ENCODE measurements at regions not wholly inside any gene's neighbourhood (a gene's known extent, or its start where the extent isn't known, plus 50 kb on each side); places are given as distances from the start of the nearest gene placed in this dataset.
"Not testable (repeated sequence)": the region's sequence is repeated elsewhere in the genome, so short reads cannot be mapped to it uniquely, and the experiment has no call there.

DNA sequence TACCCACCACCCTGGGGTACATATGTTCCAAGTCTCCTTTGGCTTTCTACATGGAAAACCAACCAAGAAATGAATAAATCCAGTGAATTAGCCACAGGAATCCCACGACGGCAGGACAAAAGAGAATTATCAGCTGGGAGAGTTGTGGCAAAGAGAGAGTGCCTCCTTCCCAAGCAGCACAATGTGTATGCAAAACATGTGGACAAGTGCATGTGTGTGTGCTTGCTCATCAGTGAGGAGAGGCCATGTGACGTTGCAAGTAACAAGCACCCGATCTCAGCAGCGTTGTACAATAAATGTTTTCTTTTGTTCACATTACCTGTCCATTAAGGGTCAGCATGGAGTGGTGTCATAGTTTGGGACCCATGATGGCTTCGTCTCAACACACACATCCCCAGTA is 50.0 kb upstream of the EMX2 start:
- DNase-seq (ENCODE audit: low read depth), result no peak

DNA sequence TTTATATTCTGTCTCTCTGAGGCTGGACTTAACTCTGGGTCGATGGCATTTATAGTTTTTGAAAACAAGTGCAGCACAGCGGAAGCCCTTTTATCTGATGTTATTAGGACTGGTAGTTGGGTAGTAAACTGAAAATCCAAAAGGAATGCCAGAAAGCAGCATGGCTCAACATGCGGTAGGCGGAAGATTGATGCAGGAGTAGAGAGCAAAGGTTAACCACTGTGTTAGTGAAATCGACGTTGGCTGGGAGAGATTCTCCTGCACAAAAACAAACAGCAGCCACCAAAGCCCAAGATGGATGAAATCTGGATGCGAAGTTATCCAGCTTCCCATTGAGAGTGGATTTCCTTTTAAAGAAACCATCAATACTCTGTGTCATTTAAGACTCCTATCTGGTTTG is 54.5 kb upstream of the EMX2 start:
- no peak for DNase-seq (ENCODE audit: low read depth)

DNA sequence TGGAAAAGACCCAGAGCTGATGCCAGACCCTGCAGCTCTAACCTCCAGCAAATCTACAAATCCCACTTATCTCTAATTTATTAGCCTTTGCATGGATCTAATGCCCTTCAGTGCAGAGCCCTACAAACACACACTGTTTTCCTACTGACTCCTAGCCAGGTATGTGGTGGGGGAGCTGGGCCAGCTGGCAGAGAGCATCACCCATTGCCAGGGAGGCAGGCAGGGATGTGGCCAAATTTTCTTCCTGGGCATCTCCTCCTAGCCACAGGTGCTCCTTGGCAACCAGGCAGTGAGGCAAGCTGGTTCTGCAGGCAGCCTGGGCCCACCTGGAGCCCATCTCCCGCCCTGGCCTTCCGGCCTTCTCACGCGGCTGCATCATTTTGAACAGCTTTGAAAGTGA is 55.9 kb upstream of the EMX2 start:
- DNase-seq (ENCODE audit: low read depth), result no peak

DNA sequence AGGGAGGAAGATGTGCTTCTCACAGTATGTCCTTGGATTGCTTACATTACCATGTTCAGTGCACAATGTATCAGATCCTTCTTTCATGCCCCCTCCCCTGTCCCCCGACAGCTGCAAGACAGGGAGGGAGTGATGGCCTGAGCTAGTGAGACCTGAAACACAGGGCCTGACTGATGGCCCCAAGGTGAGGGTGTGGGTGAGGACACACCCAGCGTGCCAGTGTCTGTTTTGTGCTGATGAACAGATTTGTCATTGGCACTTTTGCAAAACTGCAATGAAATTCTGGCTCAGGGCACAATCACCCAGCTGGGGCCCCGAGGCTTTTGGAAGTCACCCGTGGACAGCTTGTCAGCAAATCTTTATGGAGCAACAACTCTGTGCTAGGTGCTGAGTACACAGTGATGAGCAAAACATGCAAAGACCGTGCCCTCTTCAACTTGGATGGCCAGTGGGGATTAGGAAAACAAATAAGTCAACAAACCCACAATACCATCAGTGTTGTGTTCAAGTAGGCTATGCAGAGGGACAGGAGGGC is 59.4 kb upstream of the EMX2 start:
- DNase-seq (ENCODE audit: low read depth), result no peak

DNA sequence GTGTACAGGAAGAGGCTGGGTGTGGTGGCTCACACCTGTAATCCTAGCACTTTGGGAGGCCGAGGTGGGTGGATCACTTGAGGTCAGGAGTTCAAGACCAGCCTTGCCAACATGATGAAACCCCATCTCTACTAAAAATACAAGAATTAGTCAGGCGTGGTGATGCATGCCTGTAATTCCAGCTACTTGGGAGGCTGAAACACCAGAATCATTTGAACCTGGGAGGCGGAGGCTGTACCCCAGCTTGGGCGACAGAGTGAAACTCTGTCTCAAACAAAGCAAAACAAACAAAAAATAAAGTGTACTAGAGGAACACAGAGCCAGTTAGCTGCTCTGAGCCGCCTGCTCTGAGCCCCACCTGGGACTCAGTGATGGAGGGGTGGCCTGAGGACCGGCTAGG is 61.5 kb upstream of the EMX2 start:
- DNase-seq (ENCODE audit: low read depth), result not testable (repeated sequence)

DNA sequence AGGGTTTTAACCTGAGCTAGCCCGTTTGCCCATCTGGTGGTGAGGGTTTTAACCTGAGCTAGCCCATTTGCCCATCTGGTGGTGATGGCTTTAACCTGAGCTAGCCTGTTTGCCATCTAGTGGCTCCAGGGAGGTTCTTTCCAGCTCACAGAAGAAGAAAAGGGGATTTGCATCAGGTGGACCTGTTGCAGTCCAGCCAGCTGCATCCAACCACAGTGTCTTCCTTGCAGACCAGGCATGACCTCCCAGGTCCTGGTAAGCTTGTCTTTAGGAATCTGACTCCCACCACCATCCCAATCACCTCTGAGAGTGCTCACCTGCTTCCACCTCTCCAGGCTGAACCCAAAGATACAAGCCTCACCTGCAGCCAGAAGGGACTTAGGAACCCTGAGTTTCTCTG is 62.4 kb upstream of the EMX2 start:
- no peak for DNase-seq (ENCODE audit: low read depth)

DNA sequence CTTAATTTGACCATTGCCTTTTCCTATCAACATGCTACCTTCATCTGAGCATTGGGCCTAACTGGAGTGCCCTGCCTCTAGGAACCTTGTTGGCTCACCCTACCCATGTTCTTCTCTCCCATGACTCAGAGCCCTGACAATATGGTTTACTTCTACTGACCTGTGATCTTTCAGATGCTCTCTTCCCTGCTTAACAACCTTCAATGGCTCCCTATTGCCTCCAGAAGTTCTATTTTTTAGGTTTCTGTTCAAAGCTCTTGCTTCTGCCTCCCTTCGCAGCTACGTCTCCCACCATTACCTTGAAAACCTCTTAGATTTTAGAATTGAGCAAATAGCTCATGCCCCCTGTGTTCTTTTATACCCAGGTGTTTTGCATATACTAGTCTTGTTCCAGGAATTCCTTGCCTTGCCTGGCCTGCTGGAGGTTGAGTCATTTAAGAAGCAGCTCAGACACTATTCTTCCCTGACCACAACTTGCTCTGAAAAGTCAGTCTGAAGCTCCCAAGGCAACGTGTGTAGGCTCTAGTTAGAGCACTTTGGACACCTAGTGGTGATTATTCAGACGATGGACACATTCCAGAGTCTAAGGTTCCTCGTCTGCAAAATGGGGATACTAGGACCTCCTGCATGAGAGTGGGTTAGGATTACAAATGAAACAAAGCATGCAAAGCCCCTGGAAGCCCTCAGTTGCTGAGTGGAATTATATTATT is 64.4 kb upstream of the EMX2 start:
- DNase-seq (ENCODE audit: low read depth), result peak; percentile 86

DNA sequence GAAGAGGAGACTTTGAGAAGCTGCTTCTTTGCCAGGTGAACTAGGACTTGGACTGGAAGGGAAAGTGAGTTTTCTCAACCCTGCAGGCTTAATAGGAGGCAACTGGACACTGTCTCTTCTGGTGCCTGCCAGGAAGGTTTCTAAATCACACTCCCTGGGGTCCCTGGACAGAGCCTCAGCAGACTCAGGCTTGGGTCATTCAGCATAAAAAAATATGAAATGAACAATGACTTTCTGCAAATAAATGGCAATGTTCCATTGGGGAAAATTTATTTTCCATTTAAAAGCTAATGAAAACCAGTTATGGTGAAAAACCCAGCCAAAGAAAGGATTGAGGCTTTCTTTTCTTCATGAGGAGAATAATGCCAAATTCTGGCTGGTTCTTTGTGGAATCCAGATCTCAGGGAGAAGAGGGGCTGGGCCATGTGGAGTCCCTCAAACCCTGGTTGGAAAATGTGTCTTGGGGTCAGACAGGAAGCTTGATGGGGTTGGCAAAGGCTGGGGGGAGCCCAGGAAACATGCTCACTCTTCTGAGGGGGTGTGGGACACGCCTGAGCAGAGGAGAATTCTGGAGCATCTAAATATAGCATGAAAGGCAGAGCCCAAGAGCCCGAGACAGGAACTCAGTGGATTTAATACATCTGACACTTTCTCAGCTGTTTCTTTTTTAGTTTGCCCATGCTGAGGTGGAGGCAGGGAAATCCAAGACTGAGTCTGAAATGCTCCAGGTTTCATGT is 65.2 kb upstream of the EMX2 start:
- DNase-seq (ENCODE audit: low read depth), result no peak

DNA sequence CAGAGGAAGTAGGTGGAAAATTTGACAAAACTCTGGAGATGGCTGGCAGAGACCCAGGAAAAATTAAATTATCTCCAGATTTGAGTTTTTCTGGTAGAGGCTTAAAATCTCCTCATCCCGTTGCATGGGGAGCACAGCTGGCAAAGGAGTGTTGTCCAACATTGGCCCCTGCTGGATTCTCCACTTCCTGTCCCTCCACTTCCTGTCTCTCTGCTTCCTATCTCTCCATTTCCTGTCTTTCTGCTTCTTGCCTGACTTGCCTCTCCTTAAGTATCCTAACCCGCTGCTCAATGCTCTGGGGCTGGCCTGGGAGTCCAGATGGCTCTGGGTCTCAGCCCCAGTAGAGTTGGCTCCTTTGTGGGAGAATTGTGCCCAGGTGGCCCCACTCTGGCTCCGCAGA is 65.8 kb upstream of the EMX2 start:
- DNase-seq (ENCODE audit: low read depth), result no peak

DNA sequence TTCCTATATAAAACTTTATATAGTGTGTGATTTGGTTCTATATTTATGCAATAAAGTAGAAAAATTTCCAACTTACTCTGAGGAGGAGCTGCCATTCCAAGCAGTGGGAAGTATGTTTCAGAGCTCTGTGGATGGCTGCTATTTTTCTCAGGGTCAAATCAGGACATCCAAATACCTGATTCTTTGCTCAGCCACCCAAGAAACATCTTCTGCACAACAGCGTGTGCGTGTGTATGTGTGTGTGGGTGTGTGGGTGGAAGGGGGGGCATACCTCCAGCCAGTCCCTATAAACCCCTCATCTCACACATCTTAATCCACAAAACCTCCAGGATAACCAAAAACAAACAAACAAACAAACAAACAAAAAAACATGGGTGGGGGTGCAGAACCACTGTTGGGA is 66.3 kb upstream of the EMX2 start:
- no peak for DNase-seq (ENCODE audit: low read depth)

DNA sequence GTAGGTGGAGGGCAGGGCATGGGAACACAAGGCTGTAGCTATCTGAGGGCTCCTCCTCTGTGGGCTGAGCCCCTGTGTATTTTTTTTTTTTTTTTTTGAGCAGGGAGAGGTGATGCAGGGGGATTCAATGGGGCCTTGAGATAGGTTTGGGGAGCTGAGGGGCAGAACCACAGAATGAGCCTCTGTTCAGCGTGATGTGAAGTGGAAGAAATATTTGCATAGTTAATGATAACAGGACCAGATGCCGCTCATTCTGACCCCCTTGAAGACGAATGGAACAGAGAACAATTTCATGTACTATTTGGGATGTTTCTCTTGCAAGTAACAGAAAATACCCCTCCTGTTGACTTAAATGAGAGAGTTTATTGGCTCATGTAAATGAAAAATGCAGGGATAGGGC is 69.7 kb upstream of the EMX2 start:
- DNase-seq (ENCODE audit: low read depth), result no peak

DNA sequence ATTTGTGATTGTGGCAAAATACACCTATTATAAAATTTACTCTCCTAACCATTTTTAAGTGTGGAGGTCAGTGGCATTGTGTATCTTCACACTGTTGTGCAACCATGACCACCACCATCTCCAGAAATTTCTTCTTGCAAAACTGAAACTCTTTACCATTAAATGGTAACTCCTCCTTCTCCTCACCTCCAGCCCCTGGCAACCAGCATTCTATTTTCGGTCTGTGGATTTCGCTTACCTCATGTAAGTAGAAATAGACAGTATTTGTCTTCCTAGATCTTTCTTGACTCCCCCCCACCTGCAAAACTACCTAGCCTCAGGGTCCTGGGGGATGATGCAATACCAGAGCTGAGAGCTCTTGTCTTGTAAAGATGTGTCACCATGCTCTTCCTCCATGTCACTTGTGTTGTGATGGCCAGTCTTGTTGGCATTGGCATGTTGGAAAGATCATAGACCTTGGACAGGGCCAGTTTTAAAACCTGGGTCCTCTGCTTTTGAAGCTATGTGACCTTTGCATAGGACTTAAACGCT is 71.1 kb upstream of the EMX2 start:
- no peak for DNase-seq (ENCODE audit: low read depth)

DNA sequence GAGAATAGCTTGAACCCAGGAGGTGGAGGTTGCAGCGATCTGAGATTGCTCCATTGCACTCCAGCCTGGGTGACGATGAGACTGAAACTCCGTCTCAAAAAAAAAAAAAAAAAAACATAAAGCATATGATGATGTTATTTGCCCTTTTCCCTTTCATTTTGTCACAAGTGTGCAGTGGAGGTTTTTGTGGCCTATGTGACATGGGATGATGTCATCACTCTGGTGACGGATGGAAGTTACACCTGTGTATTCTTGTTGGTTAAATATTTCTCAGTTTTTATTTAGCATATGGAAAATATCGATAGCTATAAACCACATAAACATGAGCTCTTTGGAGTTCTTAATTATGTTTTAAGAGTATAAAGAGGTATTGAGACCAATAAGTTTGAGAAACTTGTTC is 71.8 kb upstream of the EMX2 start:
- no peak for DNase-seq (ENCODE audit: low read depth)

DNA sequence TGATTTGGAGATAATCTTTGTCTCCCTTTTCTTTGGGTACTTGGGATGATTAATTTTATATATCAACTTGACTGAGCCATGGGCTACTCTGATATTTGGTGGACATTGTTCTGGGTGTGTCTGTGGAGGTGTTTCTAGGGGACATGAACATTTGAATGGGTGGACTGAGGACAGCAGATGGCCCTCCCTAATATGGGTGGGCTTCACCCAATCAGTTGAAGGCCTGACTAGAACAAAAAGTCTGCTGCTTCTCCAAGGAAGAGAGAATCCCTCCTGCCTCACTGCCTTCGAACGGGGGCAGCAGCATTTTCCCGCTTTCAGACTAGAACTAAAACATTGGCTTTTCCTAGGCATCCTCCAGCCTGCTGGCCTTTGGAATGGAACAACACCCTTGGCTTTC is 73.9 kb upstream of the EMX2 start:
- DNase-seq (ENCODE audit: low read depth), result no peak

DNA sequence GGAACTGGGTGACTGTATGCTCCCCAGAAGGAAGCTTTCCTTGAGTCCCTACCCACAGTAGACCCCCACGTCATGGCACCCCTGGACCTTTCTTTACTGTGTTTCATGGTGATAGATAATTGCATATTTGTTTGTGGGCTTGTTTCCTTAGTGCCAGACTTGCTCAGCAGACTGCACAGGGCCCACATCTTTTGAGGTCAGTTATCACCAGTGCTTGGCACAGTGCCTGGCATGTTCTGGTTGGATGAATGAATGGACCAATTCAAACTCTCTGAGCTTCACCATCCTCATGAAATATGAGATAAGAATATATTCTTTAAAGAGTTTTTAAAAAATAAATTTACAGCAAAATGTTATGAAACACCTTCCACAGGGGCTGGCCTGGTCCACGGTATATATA is 78.4 kb upstream of the EMX2 start:
- DNase-seq (ENCODE audit: low read depth), result peak; percentile 32

DNA sequence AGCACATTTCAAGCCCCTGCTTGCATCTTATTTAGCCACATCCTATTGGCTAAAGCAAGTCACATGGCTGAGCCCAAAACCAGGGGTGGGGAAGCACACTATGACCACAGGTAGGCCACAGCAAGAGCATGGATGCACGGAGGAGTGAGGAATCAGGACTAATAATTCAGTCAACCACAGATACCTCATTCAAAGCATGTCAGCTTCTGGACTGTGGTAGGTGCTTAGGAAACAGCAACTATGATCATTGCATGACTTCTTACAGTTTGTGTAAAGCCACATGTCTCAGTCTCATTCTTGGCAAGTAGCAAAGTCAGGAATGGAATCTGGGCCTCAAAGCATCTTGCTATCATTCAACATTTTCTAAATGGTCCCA is 79.0 kb upstream of the EMX2 start:
- no peak for DNase-seq (ENCODE audit: low read depth)

DNA sequence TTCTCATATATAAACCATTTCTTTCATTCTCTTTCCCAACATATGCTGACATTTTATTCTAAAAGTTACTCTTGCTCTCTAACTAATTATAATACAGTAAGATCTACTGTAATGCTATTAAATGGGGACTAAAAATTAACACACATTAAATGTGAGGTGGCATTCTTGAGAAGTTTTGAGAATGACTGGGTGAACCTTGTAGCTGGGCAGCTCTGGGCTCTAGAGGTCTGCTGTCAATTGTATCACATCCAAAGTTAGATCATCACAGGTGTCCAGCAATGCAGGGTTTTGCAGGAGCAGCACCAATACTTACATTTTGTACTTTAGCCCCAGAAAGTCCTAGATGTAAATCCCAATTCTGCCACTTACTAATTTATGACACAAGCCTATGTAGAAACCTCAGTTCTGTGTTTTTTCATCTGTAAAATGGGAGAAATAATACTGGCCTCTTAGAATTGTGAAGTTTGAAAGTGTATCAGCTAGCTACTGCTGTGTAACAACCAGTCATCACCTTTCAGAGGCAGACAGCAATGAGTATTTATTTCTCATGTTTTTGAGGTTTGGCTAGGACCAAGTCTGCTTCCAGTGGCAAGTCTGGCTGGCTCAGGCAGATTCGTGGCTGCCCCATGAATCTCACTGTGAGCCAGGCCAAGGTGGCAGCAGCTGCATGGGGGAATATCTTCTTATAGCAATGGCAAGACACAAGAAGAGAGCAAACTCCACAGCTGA is 79.6 kb upstream of the EMX2 start:
- no peak for DNase-seq (ENCODE audit: low read depth)

DNA sequence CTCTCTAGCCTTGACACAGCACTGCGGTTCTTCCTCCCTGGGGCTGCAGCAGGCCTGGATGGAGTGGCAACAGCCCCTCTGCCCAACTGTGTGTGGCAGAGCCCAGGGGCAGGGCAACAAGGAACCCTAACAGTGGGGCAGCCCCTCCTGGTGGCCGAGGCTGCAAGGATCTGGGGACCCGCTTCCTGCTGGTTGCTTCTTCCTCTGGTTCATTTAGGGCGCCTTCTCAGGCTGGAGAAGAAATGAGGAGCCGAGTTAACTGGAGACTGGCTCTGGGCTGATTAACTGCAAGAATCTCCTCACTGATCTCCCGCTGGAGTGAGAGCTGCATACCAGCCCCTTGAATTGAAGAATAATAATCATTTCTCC is 80.1 kb upstream of the EMX2 start:
- peak; percentile 42 for DNase-seq (ENCODE audit: low read depth)

DNA sequence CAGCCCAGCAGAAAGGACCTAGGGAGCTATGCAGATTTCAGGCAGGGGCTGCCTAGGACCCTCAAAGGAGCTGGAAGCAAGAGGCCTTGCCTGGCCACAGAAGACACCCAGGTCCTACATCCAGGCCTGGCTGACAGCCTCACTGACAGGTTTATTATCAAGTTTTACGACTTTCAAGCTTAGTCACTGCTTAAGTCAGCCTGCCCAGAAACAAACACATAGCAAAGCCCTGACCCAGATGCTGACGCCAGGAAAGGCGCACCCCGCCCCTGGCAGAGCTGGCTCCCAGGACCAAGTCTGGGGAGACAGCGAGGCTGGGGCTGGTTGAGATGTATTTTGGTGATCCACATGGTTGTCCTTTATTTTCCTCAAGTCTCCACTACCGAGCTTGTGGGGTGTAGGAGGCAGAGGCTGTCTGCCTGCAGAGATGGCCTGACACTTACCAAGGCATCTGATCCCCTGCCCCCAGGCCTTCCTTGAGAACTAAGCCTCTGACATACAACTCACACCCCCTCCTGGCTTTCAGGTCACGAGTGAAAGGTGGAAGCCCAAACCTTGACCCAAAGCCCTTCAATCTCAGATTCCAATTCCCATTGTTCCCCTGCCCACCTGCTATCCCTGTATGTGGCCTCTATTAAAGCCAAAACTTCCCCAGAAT is 80.7 kb upstream of the EMX2 start:
- DNase-seq (ENCODE audit: low read depth), result peak; percentile 94

DNA sequence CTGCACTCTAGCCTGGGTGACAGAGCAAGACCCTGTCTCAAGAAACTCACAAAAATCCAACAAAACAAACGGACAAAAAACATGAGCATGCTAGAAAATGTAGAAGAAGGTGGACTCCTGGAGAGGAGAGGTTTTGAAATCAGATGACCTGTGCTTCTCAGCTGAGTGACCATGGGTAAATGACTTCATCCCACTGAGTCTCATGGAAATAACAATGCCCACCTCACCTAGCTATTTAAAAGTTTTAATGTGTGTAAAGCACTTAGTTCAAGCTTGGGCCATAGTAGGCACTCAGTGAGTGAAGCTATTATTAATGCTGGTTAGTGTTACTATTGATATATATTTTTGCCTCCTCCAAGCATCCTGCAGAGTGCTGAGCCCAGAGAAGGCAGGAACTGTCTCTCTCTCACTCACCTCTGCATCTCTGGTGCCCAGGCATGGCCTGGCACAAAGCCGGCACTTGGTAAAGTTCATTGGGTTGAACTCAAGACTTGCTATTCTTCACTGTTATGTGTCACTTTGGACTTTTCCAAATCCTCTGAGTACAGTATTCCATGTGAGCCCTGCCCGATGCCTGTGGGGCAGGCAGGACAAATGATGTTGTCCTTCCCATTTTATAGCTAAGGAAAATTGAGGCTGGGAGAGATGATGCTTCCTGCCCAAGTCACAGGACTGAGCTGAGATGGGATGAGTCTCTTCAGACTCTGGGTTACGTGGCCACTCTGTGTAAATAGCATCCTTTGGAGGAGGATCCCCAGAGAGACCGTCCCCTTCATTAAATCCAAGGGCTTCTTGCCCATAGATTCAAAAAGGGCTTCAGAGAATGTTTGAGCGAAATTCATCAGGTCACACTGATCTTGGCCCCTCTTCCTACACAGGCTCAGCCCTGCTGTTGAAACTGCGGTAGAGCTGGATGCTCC is 81.4 kb upstream of the EMX2 start:
- DNase-seq (ENCODE audit: low read depth), result peak; percentile 70

DNA sequence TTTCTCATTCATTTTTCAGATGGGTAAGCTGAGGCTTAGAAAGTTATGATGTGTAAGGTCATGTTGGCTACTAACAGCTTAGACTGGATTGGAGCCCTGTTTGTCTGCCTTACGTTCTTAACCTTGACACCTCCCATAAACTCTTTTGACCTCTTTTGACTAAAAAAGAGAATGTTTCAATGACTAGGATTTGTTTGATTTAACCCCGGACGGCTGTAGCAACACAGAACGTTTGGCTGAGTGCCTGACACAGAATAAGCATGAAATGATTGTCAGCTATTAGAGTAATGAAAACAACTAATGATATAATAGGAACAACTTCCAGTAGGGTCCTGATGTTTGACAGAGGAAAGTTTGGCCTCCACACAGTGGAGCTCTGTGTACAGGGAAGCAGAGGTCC is 83.3 kb upstream of the PDZD8 start:
- DNase-seq (ENCODE audit: low read depth), result no peak
